ENCODE measurements at regions not wholly inside any gene's neighbourhood (a gene's known extent, or its start where the extent isn't known, plus 50 kb on each side); places are given as distances from the start of the nearest gene placed in this dataset.

- DNase-seq (no peak), ATAC-seq (ENCODE audit: low read depth) (no peak)
- H3K4me3 ChIP-seq (ENCODE audit: control extremely low read depth in 1 of 5, extremely low read depth in 1 of 5, insufficient read depth in 1 of 5, low read depth in 2 of 5, low read length in 4 of 5) = no peak overlapping the region
- H3K27me3 ChIP-seq (replicated peaks in 1 of 4; ENCODE audit: control extremely low read depth in 1 of 4, control insufficient read depth in 3 of 4, insufficient read depth in 4 of 4, low read length in 3 of 4) = no peaks in the 10 kb centered on the region
- Mint-ChIP-seq H3K4me1 (no peaks in the 10 kb centered on the region), H3K27me3 (no peaks in the 10 kb centered on the region), H3K27ac (no peak overlapping the region), H3K4me3 (no peak overlapping the region), H3K9me3 (ENCODE audit: insufficient read depth) (no peaks in the 10 kb centered on the region)
- no peaks in the 10 kb centered on the region for H3K79me2 ChIP-seq (ENCODE audit: control insufficient read depth, insufficient read depth, low read length)
- TF ChIP-seq EZH2 (IDR thresholded peaks at IDR 0.05; ENCODE audit: borderline replicate concordance, insufficient read depth, low read depth, low read length, poor library complexity, severe bottlenecking) (no peak), CTCF (IDR thresholded peaks at IDR 0.05) (no peak)
- no peaks in the 10 kb centered on the region for H3K4me1 ChIP-seq (ENCODE audit: control insufficient read depth in 2 of 2, insufficient read depth in 2 of 2, low read length in 2 of 2)
- no peaks in the 10 kb centered on the region for H3K36me3 ChIP-seq (replicated peaks in 1 of 2; ENCODE audit: control extremely low read depth in 1 of 2, control insufficient read depth in 1 of 2, extremely low read depth in 1 of 2, insufficient read depth in 2 of 2, low read length in 1 of 2)
- POLR2A ChIA-PET = no interaction called here
- H3K9ac ChIP-seq (ENCODE audit: low read length) = no peak overlapping the region
- intact Hi-C loops (cut with micrococcal nuclease) = no loop called here
- no peaks in the 10 kb centered on the region for H3K9me3 ChIP-seq (ENCODE audit: control extremely low read depth in 1 of 3, control insufficient read depth in 2 of 3, insufficient read depth in 1 of 3, low read length in 2 of 3)
- no peak overlapping the region for H3K27ac ChIP-seq (ENCODE audit: low read length in 2 of 2)
- no peak overlapping the region for H3K4me2 ChIP-seq (replicated peaks; ENCODE audit: low read depth, low read length, poor library complexity, severe bottlenecking)
- H2AFZ ChIP-seq (ENCODE audit: insufficient read depth, low read depth, low read length, poor library complexity, severe bottlenecking) = no peak overlapping the region
- no peaks in the 10 kb centered on the region for H4K20me1 ChIP-seq (ENCODE audit: control insufficient read depth, insufficient read depth, low read length, poor library complexity, severe bottlenecking)
- WGBS (ENCODE audit: insufficient coverage) = 87% methylated on average over 4 of the region's 5 CpGs
- CTCF ChIA-PET = interaction anchor here (0.6 to 2.1 kb wide), 2 partner anchors 13 to 220 kb away, joined by 3 to 5 read pairs; no protein-coding TSS in a partner anchor
Measured at GRCh38 chr21:28738420-28738704, 254.3 kb downstream of the LTN1 start.

- no peaks in the 10 kb centered on the region for H3K27me3 Mint-ChIP-seq
Measured at GRCh38 chr21:28737674-28738419, 254.8 kb downstream of the LTN1 start.

More at GRCh38 chr21:28737674-28738419, 254.8 kb downstream of the LTN1 start:
- H3K9me3 Mint-ChIP-seq (ENCODE audit: insufficient read depth) = no peaks in the 10 kb centered on the region
- H3K27ac Mint-ChIP-seq = no peak overlapping the region
- no peaks in the 10 kb centered on the region for H3K36me3 ChIP-seq (replicated peaks in 1 of 2; ENCODE audit: control extremely low read depth in 1 of 2, control insufficient read depth in 1 of 2, extremely low read depth in 1 of 2, insufficient read depth in 2 of 2, low read length in 1 of 2)
- H3K9me3 ChIP-seq (ENCODE audit: control extremely low read depth in 1 of 3, control insufficient read depth in 2 of 3, insufficient read depth in 1 of 3, low read length in 2 of 3) = no peaks in the 10 kb centered on the region
- no peak overlapping the region for H2AFZ ChIP-seq (ENCODE audit: insufficient read depth, low read depth, low read length, poor library complexity, severe bottlenecking)
- no peak overlapping the region for H3K4me3 ChIP-seq (ENCODE audit: control extremely low read depth in 1 of 5, extremely low read depth in 1 of 5, insufficient read depth in 1 of 5, low read depth in 2 of 5, low read length in 4 of 5)
- intact Hi-C loops (cut with micrococcal nuclease) = no loop called here
- ATAC-seq (ENCODE audit: low read depth) (no peak), DNase-seq (no peak)
- H3K27ac ChIP-seq (ENCODE audit: low read length in 2 of 2) = no peak overlapping the region
- no peak overlapping the region for H3K4me2 ChIP-seq (replicated peaks; ENCODE audit: low read depth, low read length, poor library complexity, severe bottlenecking)
- no peaks in the 10 kb centered on the region for H3K4me1 ChIP-seq (ENCODE audit: control insufficient read depth in 2 of 2, insufficient read depth in 2 of 2, low read length in 2 of 2)
- TF ChIP-seq EZH2 (IDR thresholded peaks at IDR 0.05; ENCODE audit: borderline replicate concordance, insufficient read depth, low read depth, low read length, poor library complexity, severe bottlenecking) = no peak
- no peaks in the 10 kb centered on the region for H3K27me3 ChIP-seq (replicated peaks in 1 of 4; ENCODE audit: control extremely low read depth in 1 of 4, control insufficient read depth in 3 of 4, insufficient read depth in 4 of 4, low read length in 3 of 4)
- no peak overlapping the region for H3K4me3 Mint-ChIP-seq
- no peaks in the 10 kb centered on the region for H3K79me2 ChIP-seq (ENCODE audit: control insufficient read depth, insufficient read depth, low read length)
- H3K9ac ChIP-seq (ENCODE audit: low read length) = no peak overlapping the region
- no peaks in the 10 kb centered on the region for H4K20me1 ChIP-seq (ENCODE audit: control insufficient read depth, insufficient read depth, low read length, poor library complexity, severe bottlenecking)
- CTCF ChIA-PET = interaction anchor here (0.6 to 4.3 kb wide), 4 partner anchors 7 to 221 kb away, joined by 3 to 41 read pairs (median 6); no protein-coding TSS in a partner anchor
- POLR2A ChIA-PET = no interaction called here
- WGBS (ENCODE audit: insufficient coverage) = 100% methylated on average over 1 of the region's 3 CpGs
- H3K4me1 Mint-ChIP-seq = no peaks in the 10 kb centered on the region
